Activated CD4-positive, alpha-beta T cell treated with anti-CD3 and anti-CD28 coated beads, Interleukin-10, Interleukin-2, amounts not matched to agents 100 ng/mL and 50 ng/mL, durations not matched to agents 16 hours and 8 hours (primary cell): ENCODE measurements at regions not wholly inside any gene's neighbourhood (a gene's known extent, or its start where the extent isn't known, plus 50 kb on each side); places are given as distances from the start of the nearest gene placed in this dataset.
"Not testable (repeated sequence)": the region's sequence is repeated elsewhere in the genome, so short reads cannot be mapped to it uniquely, and the experiment has no call there.

Experiments used
- DNase-seq: peaks from one replicate; pipeline ENCODE4 v3.0.0-alpha.2; 2020

DNA sequence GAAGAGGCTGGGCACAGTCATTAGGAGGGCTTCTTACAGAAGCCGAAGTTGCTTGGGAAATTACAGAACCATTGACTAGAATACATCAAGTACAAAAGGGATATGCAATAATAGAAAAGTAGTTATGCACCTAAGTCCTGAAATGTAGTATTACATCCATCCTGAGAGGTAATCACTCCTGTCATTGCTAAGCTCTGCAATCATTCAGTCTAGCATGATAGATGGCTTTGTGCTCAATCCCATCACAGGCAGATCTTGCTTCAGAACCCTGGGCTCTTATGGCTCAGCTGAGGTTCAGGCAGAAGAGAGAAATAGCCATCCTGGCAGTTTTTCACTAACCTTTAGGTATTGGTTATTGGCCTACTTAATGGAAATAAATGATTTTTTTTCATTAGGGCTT lies 231.7 kb upstream of the AFF2 start:
- DNase-seq = no peak

GRCh38 chrX:148269513-148269912 lies 230.9 kb upstream of the AFF2 start:
- DNase-seq = no peak

DNA sequence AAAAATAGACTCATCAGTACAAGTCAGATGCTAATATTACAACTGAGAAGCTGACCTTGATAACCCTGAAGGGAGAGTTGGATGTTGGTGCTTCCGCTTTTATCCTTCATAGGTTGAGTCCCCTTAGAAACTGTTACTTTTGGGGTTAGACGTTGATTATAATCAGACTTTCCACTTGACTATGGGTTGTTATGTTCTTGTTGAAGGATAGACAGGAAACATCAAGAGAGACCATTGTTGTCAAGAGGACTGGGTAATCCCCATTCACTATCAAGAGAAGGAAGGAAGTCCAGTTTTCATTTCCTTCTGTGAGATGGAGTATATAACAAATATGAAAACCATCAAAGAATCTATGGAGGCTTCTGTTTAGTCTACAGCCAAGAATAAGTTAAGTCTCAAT lies 229.9 kb upstream of the AFF2 start:
- peak; percentile 23 for DNase-seq

DNA sequence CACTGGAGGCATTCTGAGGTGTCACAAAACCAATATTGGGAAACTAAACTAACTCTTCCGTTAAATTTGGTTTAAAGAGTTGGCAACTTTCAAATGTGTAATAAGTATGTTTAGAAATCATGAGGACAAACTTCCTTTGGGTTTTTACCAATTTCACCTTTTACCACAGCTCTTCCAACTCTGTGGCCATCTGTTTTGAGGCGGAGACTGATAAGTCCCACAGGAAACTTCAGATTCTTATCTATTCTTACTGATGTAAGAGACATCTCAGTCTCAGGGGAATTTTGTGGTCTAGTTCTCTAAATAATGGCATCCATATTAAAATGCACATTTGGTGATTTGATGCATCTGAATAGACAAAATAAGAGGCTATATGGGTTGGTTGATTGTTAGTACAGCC lies 229.2 kb upstream of the AFF2 start:
- peak; percentile 4 for DNase-seq

GRCh38 chrX:148281920-148282319 lies 218.5 kb upstream of the AFF2 start:
- DNase-seq = no peak

- DNase-seq = peak; percentile 15
These were observed 217.9 kb upstream of the AFF2 start for GRCh38 chrX:148282504-148282903.

DNA sequence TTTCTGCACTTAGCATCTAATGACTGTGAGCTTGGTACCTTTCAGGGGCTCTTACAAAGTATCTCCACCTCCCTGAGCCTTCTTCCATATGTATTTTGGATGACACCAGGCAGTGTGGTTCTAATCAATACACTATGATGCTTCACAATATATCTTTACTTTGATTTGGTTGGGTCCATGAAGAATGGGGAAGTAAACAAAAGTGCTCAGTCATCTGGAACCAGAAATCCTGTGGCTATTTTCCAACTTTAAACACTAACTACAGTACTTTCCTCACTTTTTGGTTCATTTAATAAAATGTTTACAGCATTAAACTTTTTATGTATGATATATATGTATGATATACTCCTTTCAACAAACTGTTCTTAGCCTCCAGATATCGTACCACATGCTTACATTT lies 216.4 kb upstream of the AFF2 start:
- DNase-seq = no peak

GRCh38 chrX:148284821-148285220 lies 215.6 kb upstream of the AFF2 start:
- no peak for DNase-seq

DNA sequence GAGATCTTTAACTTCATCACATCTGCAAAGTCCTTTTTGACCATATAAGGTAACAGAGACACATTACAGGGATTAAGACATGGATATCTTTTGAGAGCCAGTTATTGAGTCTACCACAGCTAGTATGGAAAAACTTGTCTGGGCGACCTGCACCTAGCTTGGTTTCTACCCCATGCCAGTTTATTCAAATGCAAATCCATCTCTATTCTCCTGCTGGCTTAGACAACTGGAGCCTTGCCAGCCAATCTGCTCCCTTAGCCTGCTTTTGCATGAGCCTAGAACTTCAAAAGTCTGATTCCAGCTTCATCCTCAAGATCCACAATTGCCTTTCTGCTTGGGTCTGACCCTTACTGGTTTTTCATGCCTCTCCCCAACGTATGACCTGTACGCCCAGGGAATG lies 212.0 kb upstream of the AFF2 start:
- DNase-seq = no peak

GRCh38 chrX:148290041-148290440 lies 210.4 kb upstream of the AFF2 start:
- no peak for DNase-seq

- DNase-seq = no peak
These were observed 209.5 kb upstream of the AFF2 start for GRCh38 chrX:148290931-148291330.

- DNase-seq = peak; percentile 58
These were observed 201.7 kb upstream of the AFF2 start for GRCh38 chrX:148298737-148299136.

DNA sequence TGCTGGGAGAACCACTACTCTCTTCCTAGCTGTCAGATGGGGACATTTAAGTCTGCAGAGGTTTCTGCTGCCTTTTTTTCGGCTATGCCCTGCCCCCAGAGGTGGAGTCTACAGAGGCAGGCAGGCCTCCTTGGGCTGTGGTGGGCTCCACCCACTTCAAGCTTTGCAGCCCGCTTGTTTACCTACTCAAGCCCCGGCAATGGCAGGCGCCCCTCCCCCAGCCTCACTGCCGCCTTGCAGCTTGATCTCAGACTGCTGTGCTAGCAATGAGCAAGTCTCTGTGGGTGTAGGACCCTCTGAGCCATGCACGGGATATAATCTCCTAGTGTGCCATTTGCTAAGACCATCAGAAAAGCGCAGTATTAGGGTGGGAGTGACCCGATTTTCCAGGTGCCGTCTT lies 195.2 kb upstream of the AFF2 start:
- not testable (repeated sequence) for DNase-seq

DNA sequence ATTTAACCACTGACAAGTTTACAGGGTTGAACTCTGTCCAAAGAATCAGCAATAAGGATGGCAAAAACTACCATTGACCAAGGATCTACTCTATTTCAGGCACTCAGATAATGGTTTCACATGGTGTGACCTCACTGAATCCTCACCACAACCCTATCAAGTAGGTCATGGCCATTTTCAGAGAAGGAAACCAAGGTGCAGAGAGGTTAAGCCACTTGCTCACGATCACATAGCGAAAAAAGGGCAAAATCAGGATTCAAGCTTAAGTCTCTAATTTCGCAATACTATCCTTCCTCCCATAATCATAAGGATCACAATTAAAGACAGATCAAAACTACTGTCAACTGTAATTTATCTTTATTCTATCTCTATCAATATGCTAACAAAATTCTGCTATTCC lies 191.0 kb upstream of the AFF2 start:
- DNase-seq = no peak

DNA sequence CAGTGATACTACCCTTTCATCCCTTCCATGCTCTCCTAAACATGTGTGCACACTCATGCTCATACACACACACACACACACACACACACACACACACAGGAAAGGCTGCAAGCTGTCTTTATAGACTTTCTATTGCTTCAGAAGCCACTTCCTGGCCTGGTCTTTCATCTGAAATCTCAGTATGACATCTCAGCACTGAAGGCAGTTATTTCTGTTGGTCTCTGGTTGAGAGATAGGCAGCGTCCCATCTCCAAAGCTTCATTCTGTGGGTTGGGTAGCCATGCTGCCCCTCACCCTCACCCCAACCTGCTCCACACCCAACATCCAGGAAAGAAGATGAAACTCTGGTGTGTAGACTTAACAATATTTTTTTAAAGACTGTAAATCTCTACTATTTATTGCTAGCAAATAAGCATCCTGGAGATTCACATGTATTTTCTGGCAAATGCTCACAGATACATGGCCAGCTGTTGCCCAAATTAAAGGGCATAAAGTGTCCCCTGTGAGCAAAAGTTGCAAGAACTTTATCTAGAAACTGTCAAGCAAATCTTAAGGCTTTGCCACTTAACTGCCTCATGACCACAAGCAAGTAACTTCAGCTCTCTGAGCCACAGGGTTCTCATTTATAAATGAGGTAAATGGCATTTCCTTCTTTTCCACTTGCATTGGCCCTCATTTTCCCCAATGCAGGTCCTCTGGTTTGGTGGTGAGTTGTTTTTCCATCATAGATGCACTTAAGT lies 189.8 kb upstream of the AFF2 start:
- peak; percentile 90 for DNase-seq

- no peak for DNase-seq
These were observed 188.9 kb upstream of the AFF2 start for GRCh38 chrX:148311544-148311943.

DNA sequence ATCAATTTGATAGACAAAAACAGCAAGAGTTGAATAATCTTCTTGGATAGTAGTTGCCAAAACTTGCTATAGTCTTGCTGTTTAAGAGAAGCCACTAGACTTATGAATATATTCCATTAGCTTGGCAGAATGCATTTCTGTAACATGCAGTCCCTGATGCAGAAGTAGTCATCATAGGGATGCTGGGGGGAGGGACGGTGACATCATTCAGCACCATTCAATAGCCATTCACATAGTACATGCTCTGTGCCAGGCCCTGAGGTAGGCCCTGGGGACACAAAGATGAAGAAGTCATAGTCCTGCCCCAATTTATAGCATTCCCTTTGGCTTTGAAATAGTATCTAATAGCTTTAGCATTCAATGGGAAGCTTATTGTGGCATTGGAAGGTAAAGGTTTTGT lies 185.5 kb upstream of the AFF2 start:
- DNase-seq = no peak

- DNase-seq = no peak
These were observed 184.0 kb upstream of the AFF2 start for GRCh38 chrX:148316446-148316845.

GRCh38 chrX:148322906-148323305 lies 177.5 kb upstream of the AFF2 start:
- peak; percentile 47 for DNase-seq

DNA sequence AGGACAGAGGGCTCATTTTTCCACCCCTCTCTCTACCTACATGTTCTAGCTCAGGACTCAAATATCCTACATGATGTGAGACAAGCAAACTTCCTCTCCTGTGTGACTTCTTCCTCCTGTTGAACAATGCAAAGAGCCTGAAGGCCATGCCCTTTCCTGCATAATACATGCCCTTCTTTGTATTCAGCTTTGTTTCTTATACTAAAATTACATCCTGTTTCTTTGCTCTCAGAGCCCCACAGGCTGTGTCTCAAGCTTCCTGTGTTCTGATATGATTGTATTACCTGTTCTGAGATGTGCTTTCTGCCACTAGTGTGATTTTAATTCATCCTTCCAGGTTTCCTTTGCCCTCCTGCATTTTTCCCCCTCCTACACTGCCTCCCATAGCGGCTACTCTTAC lies 166.4 kb upstream of the AFF2 start:
- DNase-seq = peak; percentile 29

- DNase-seq = no peak
These were observed 162.5 kb upstream of the AFF2 start for GRCh38 chrX:148337873-148338272.

- DNase-seq = no peak
These were observed 145.5 kb upstream of the AFF2 start for GRCh38 chrX:148354916-148355315.

GRCh38 chrX:148361641-148362040 lies 138.8 kb upstream of the AFF2 start:
- no peak for DNase-seq

DNA sequence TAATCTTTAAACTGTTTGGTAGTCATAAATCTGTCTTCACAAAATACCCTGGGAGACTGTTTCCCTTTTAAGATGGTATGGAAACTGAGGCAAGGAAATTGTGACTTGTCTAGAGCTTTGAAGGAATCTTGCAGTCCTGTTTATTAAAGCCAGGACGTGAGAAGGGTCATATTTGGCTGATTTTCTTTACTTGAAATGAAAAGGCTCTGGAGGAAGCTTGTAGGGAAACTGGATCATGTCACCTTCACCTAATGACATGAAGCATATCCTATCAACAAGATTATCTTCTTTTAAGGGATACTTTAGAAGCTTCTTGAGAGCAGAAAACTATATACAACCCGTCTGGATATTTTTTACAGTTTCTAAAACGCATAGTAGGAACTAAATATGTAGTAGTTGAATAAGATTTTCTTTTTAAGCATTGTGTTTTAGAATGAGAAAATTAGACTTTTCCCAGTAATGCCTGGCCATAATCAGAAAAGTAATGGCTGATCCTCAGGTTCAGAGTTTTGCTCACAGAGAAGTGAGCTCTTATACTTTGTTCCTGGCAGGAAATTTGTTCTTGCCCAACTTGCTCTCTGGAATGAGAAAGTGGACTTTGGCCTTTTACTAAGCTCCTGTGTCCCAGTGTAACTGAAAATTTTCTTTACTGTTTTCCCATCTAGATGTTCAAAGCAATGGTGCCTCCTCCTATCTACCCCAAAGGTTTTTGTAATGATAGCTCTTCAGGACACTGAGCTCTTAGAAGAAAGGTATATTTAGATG lies 136.8 kb upstream of the AFF2 start:
- no peak for DNase-seq

- DNase-seq = no peak
These were observed 135.2 kb upstream of the AFF2 start for GRCh38 chrX:148365233-148365632.
